ENCODE measurements at regions not wholly inside any gene's neighbourhood (a gene's known extent, or its start where the extent isn't known, plus 50 kb on each side); places are given as distances from the start of the nearest gene placed in this dataset.

GRCh38 chr4:66073961-66074360 is 403.7 kb upstream of the EPHA5 start:
- Histone ChIP-seq H3K27me3 (ENCODE audit: insufficient read depth, insufficient read length) (no peaks in the 10 kb centered on the region), H3K4me1 (ENCODE audit: insufficient read depth, insufficient read length) (no peaks in the 10 kb centered on the region), H3K4me3 (ENCODE audit: insufficient read length, low read depth) (no peak overlapping the region), H3K36me3 (ENCODE audit: insufficient read depth, insufficient read length, low read length) (no peaks in the 10 kb centered on the region), H3K9ac (ENCODE audit: insufficient read length, low read depth) (no peak overlapping the region), H3K9me3 (ENCODE audit: insufficient read depth, low read length) (no peaks in the 10 kb centered on the region)
- no peak for DNase-seq (ENCODE audit: low read depth, low spot score)
- TF ChIP-seq SUZ12 (IDR thresholded peaks at IDR 0.05; ENCODE audit: extremely low read depth, insufficient read depth, insufficient read length) (no peak), ZNF274 (IDR thresholded peaks at IDR 0.05; ENCODE audit: low read depth, low read length) (no peak), YY1 (IDR thresholded peaks at IDR 0.05; ENCODE audit: insufficient read depth, insufficient read length) (no peak)

GRCh38 chr4:66071911-66072310 is 401.6 kb upstream of the EPHA5 start:
- Histone ChIP-seq H3K36me3 (ENCODE audit: insufficient read depth, insufficient read length, low read length) (no peaks in the 10 kb centered on the region), H3K9ac (ENCODE audit: insufficient read length, low read depth) (no peak overlapping the region), H3K27me3 (ENCODE audit: insufficient read depth, insufficient read length) (no peaks in the 10 kb centered on the region), H3K9me3 (ENCODE audit: insufficient read depth, low read length) (no peaks in the 10 kb centered on the region), H3K4me3 (ENCODE audit: insufficient read length, low read depth) (no peak overlapping the region), H3K4me1 (ENCODE audit: insufficient read depth, insufficient read length) (no peaks in the 10 kb centered on the region)
- TF ChIP-seq YY1 (IDR thresholded peaks at IDR 0.05; ENCODE audit: insufficient read depth, insufficient read length) (no peak), ZNF274 (IDR thresholded peaks at IDR 0.05; ENCODE audit: low read depth, low read length) (no peak), SUZ12 (IDR thresholded peaks at IDR 0.05; ENCODE audit: extremely low read depth, insufficient read depth, insufficient read length) (no peak)
- DNase-seq (ENCODE audit: low read depth, low spot score), result no peak

- H3K4me3 ChIP-seq (ENCODE audit: insufficient read length, low read depth), result no peak overlapping the region
- no peak overlapping the region for H3K9ac ChIP-seq (ENCODE audit: insufficient read length, low read depth)
- H3K4me1 ChIP-seq (ENCODE audit: insufficient read depth, insufficient read length), result no peaks in the 10 kb centered on the region
- no peaks in the 10 kb centered on the region for H3K27me3 ChIP-seq (ENCODE audit: insufficient read depth, insufficient read length)
- no peak for TF ChIP-seq YY1 (IDR thresholded peaks at IDR 0.05; ENCODE audit: insufficient read depth, insufficient read length)
- no peak for TF ChIP-seq SUZ12 (IDR thresholded peaks at IDR 0.05; ENCODE audit: extremely low read depth, insufficient read depth, insufficient read length)
- TF ChIP-seq ZNF274 (IDR thresholded peaks at IDR 0.05; ENCODE audit: low read depth, low read length), result no peak
- no peaks in the 10 kb centered on the region for H3K36me3 ChIP-seq (ENCODE audit: insufficient read depth, insufficient read length, low read length)
- DNase-seq (ENCODE audit: low read depth, low spot score), result no peak
- no peaks in the 10 kb centered on the region for H3K9me3 ChIP-seq (ENCODE audit: insufficient read depth, low read length)
Observed at GRCh38 chr4:66062921-66063320, 392.6 kb upstream of the EPHA5 start.

- Histone ChIP-seq H3K9ac (ENCODE audit: insufficient read length, low read depth) (no peak overlapping the region), H3K9me3 (ENCODE audit: insufficient read depth, low read length) (no peaks in the 10 kb centered on the region), H3K4me3 (ENCODE audit: insufficient read length, low read depth) (no peak overlapping the region), H3K36me3 (ENCODE audit: insufficient read depth, insufficient read length, low read length) (no peaks in the 10 kb centered on the region), H3K27me3 (ENCODE audit: insufficient read depth, insufficient read length) (no peaks in the 10 kb centered on the region), H3K4me1 (ENCODE audit: insufficient read depth, insufficient read length) (no peaks in the 10 kb centered on the region)
- TF ChIP-seq ZNF274 (IDR thresholded peaks at IDR 0.05; ENCODE audit: low read depth, low read length), result no peak
- TF ChIP-seq YY1 (IDR thresholded peaks at IDR 0.05; ENCODE audit: insufficient read depth, insufficient read length), result no peak
- no peak for TF ChIP-seq SUZ12 (IDR thresholded peaks at IDR 0.05; ENCODE audit: extremely low read depth, insufficient read depth, insufficient read length)
- no peak for DNase-seq (ENCODE audit: low read depth, low spot score)
Observed at GRCh38 chr4:66062044-66062443, 391.8 kb upstream of the EPHA5 start.

- Histone ChIP-seq H3K27me3 (ENCODE audit: insufficient read depth, insufficient read length) (no peaks in the 10 kb centered on the region), H3K4me1 (ENCODE audit: insufficient read depth, insufficient read length) (no peaks in the 10 kb centered on the region), H3K9me3 (ENCODE audit: insufficient read depth, low read length) (no peaks in the 10 kb centered on the region), H3K4me3 (ENCODE audit: insufficient read length, low read depth) (no peak overlapping the region), H3K9ac (ENCODE audit: insufficient read length, low read depth) (no peak overlapping the region), H3K36me3 (ENCODE audit: insufficient read depth, insufficient read length, low read length) (no peaks in the 10 kb centered on the region)
- TF ChIP-seq ZNF274 (IDR thresholded peaks at IDR 0.05; ENCODE audit: low read depth, low read length) (no peak), SUZ12 (IDR thresholded peaks at IDR 0.05; ENCODE audit: extremely low read depth, insufficient read depth, insufficient read length) (no peak), YY1 (IDR thresholded peaks at IDR 0.05; ENCODE audit: insufficient read depth, insufficient read length) (no peak)
- no peak for DNase-seq (ENCODE audit: low read depth, low spot score)
Observed at GRCh38 chr4:66059556-66059955, 389.3 kb upstream of the EPHA5 start.

- Histone ChIP-seq H3K4me3 (ENCODE audit: insufficient read length, low read depth) (no peak overlapping the region), H3K9ac (ENCODE audit: insufficient read length, low read depth) (no peak overlapping the region), H3K27me3 (ENCODE audit: insufficient read depth, insufficient read length) (no peaks in the 10 kb centered on the region), H3K36me3 (ENCODE audit: insufficient read depth, insufficient read length, low read length) (no peaks in the 10 kb centered on the region), H3K9me3 (ENCODE audit: insufficient read depth, low read length) (no peaks in the 10 kb centered on the region), H3K4me1 (ENCODE audit: insufficient read depth, insufficient read length) (no peaks in the 10 kb centered on the region)
- no peak for DNase-seq (ENCODE audit: low read depth, low spot score)
- TF ChIP-seq YY1 (IDR thresholded peaks at IDR 0.05; ENCODE audit: insufficient read depth, insufficient read length), result no peak
- no peak for TF ChIP-seq ZNF274 (IDR thresholded peaks at IDR 0.05; ENCODE audit: low read depth, low read length)
- no peak for TF ChIP-seq SUZ12 (IDR thresholded peaks at IDR 0.05; ENCODE audit: extremely low read depth, insufficient read depth, insufficient read length)
Observed at GRCh38 chr4:66059136-66059535, 388.8 kb upstream of the EPHA5 start.

GRCh38 chr4:66055999-66056398 is 385.7 kb upstream of the EPHA5 start:
- no peaks in the 10 kb centered on the region for H3K27me3 ChIP-seq (ENCODE audit: insufficient read depth, insufficient read length)
- no peak for DNase-seq (ENCODE audit: low read depth, low spot score)
- TF ChIP-seq ZNF274 (IDR thresholded peaks at IDR 0.05; ENCODE audit: low read depth, low read length), result no peak
- H3K9ac ChIP-seq (ENCODE audit: insufficient read length, low read depth), result no peak overlapping the region
- no peaks in the 10 kb centered on the region for H3K9me3 ChIP-seq (ENCODE audit: insufficient read depth, low read length)
- no peak overlapping the region for H3K4me3 ChIP-seq (ENCODE audit: insufficient read length, low read depth)
- no peaks in the 10 kb centered on the region for H3K4me1 ChIP-seq (ENCODE audit: insufficient read depth, insufficient read length)
- H3K36me3 ChIP-seq (ENCODE audit: insufficient read depth, insufficient read length, low read length), result no peaks in the 10 kb centered on the region

- no peak for DNase-seq (ENCODE audit: low read depth, low spot score)
- no peaks in the 10 kb centered on the region for H3K4me1 ChIP-seq (ENCODE audit: insufficient read depth, insufficient read length)
- no peaks in the 10 kb centered on the region for H3K9me3 ChIP-seq (ENCODE audit: insufficient read depth, low read length)
- no peaks in the 10 kb centered on the region for H3K27me3 ChIP-seq (ENCODE audit: insufficient read depth, insufficient read length)
- H3K36me3 ChIP-seq (ENCODE audit: insufficient read depth, insufficient read length, low read length), result no peaks in the 10 kb centered on the region
- H3K4me3 ChIP-seq (ENCODE audit: insufficient read length, low read depth), result no peak overlapping the region
- no peak overlapping the region for H3K9ac ChIP-seq (ENCODE audit: insufficient read length, low read depth)
- TF ChIP-seq YY1 (IDR thresholded peaks at IDR 0.05; ENCODE audit: insufficient read depth, insufficient read length) (no peak), SUZ12 (IDR thresholded peaks at IDR 0.05; ENCODE audit: extremely low read depth, insufficient read depth, insufficient read length) (no peak), ZNF274 (IDR thresholded peaks at IDR 0.05; ENCODE audit: low read depth, low read length) (no peak)
Observed at GRCh38 chr4:66052426-66052825, 382.1 kb upstream of the EPHA5 start.

Measured in NT2/D1 (cell line).